ENCODE measurements at regions not wholly inside any gene's neighbourhood (a gene's known extent, or its start where the extent isn't known, plus 50 kb on each side); places are given as distances from the start of the nearest gene placed in this dataset.

GRCh38 chr2:116145031-116145430 lies 1669.5 kb upstream of the DDX18 start:
- TF ChIP-seq CTCF (IDR thresholded peaks at IDR 0.05; ENCODE audit: control extremely low read depth in 1 of 3, insufficient read depth in 1 of 3, low read depth in 1 of 3, low read length in 3 of 3) (no peak), RFX5 (IDR thresholded peaks at IDR 0.05; ENCODE audit: borderline replicate concordance, low read depth, low read length) (no peak), ZNF274 (IDR thresholded peaks at IDR 0.05; ENCODE audit: borderline replicate concordance, extremely low read depth, low read length) (no peak), KDM5A (IDR thresholded peaks at IDR 0.05; ENCODE audit: low read length) (no peak), POLR2A (IDR thresholded peaks at IDR 0.05; ENCODE audit: control extremely low read depth in 1 of 2, low read depth in 2 of 2, low read length in 2 of 2) (no peak), EZH2 (IDR thresholded peaks at IDR 0.05; ENCODE audit: low read depth, low read length, severe bottlenecking) (no peak), GABPA (IDR thresholded peaks at IDR 0.05; ENCODE audit: borderline replicate concordance, insufficient read depth, low read length) (no peak), TCF12 (IDR thresholded peaks at IDR 0.05; ENCODE audit: low read depth, low read length) (no peak), HDAC2 (IDR thresholded peaks at IDR 0.05; ENCODE audit: borderline replicate concordance in 1 of 2, low read depth in 2 of 2, low read length in 2 of 2) (no peak)

Measured in H1 (cell line).